Esophagus squamous epithelium (tissue), 5 donors: ENCODE measurements at regions not wholly inside any gene's neighbourhood (a gene's known extent, or its start where the extent isn't known, plus 50 kb on each side); places are given as distances from the start of the nearest gene placed in this dataset.

ENCODE experiments used
- DNase-seq: peaks from one replicate; lab custom pipeline; 2025; lab: John Stamatoyannopoulos, UW
- H3K27ac ChIP-seq, 4 donors: fragments of 200-600 bp; sonication (generic); one replicate each; pipeline ENCODE4 v1.5.1; 2016 to 2019; ENCODE audit warnings: mild to moderate bottlenecking in 1 of 4
- H3K27me3 ChIP-seq, 4 donors: fragments of 200-600 bp; sonication (generic); 1 replicate in 3 of 4; 2 replicates in 1 of 4; pipeline versions ENCODE4 v1.5.1 to v1.6.0; 2017 to 2021; ENCODE audit warnings: antibody characterized with exemption in 1 of 4
- H3K36me3 ChIP-seq, 3 donors: fragments of 200-600 bp; sonication (generic); one replicate each; pipeline ENCODE4 v1.5.1; 2016 to 2019
- H3K4me1 ChIP-seq, 3 donors: fragments of 200-600 bp; sonication (generic); one replicate each; pipeline ENCODE4 v1.5.1; 2017 to 2019
- H3K4me3 ChIP-seq, 4 donors: fragments of 200-600 bp; sonication (generic); 1 replicate in 3 of 4; 2 replicates in 1 of 4; pipeline ENCODE4 v1.5.1; 2016 to 2019; ENCODE audit warnings: mild to moderate bottlenecking in 2 of 4, moderate library complexity in 1 of 4
- H3K9me3 ChIP-seq, 3 donors: fragments of 200-600 bp; sonication (generic); one replicate each; pipeline ENCODE4 v1.5.1; 2016 to 2019
- CTCF ChIP-seq, 6 experiments: fragments of 450-650 bp in 4 of 6; fragments of 200-600 bp in 2 of 6; sonication (generic) in 2 of 6; IDR thresholded peaks; one replicate each; pipeline ENCODE4 v1.5.1; 2016 to 2019; ENCODE audit warnings: antibody characterized with exemption in 6 of 6, mild to moderate bottlenecking in 4 of 6, moderate library complexity in 4 of 6
- POLR2A ChIP-seq, 4 donors: fragments of 450-650 bp; IDR thresholded peaks; one replicate each; pipeline ENCODE4 v1.6.1; 2017; ENCODE audit warnings: antibody characterized with exemption in 4 of 4, mild to moderate bottlenecking in 4 of 4, moderate library complexity in 3 of 4
- WGBS, 2 donors: methylation state at CpG; one replicate each; pipeline ENCODE4 v1.1.5; 2018; 5-methylcytosine and 5-hydroxymethylcytosine counted together
- intact Hi-C: fragments of 100-400 bp; cut with DNase I; formaldehyde crosslinking; loops from one replicate; pipeline ENCODE4 v1.15.0; 2022
- donor health status: DM: yes; HTN: yes; CAD: no.

- no peak overlapping the region for H3K27ac ChIP-seq
- peaks cover 0 to 22% (median 0%) of the 10 kb centered on the region in 3 donors for H3K9me3 ChIP-seq
- TF ChIP-seq CTCF (IDR thresholded peaks at IDR 0.05) (no peak), POLR2A (IDR thresholded peaks at IDR 0.05) (no peak)
- WGBS, 2 donors = 47 to 75% methylated on average over 15 of the region's 15 CpGs
- DNase-seq = no peak
- no peaks in the 10 kb centered on the region for H3K4me1 ChIP-seq
- no peaks in the 10 kb centered on the region for H3K36me3 ChIP-seq
- H3K4me3 ChIP-seq = no peak overlapping the region
- H3K27me3 ChIP-seq = no peaks in the 10 kb centered on the region
- intact Hi-C loops = no loop called here
Observed at GRCh38 chrX:874061-874460, 243.5 kb downstream of the SHOX start.

GRCh38 chrX:873016-873415, 242.4 kb downstream of the SHOX start:
- WGBS, 2 donors = 86 to 91% methylated on average over 3 to 7 of the region's 7 CpGs
- Histone ChIP-seq H3K4me3 (no peak overlapping the region), H3K27me3 (peaks cover 0 to 4% (median 0%) of the 10 kb centered on the region in 4 donors), H3K4me1 (no peaks in the 10 kb centered on the region), H3K27ac (no peak overlapping the region), H3K9me3 (peaks cover 0 to 22% (median 0%) of the 10 kb centered on the region in 3 donors), H3K36me3 (no peaks in the 10 kb centered on the region)
- intact Hi-C loops = no loop called here
- DNase-seq = no peak
- TF ChIP-seq CTCF (IDR thresholded peaks at IDR 0.05) (no peak), POLR2A (IDR thresholded peaks at IDR 0.05) (no peak)

GRCh38 chrX:872090-872489, 241.5 kb downstream of the SHOX start:
- H3K9me3 ChIP-seq = peaks cover 0 to 18% (median 0%) of the 10 kb centered on the region in 3 donors
- WGBS, 2 donors = 88 to 89% methylated on average over 19 of the region's 19 CpGs
- no peak for DNase-seq
- intact Hi-C loops = no loop called here
- no peak for TF ChIP-seq POLR2A (IDR thresholded peaks at IDR 0.05)
- TF ChIP-seq CTCF (IDR thresholded peaks at IDR 0.05) = no peak
- no peaks in the 10 kb centered on the region for H3K36me3 ChIP-seq
- H3K27me3 ChIP-seq = peaks cover 0 to 4% (median 0%) of the 10 kb centered on the region in 4 donors
- no peak overlapping the region for H3K4me3 ChIP-seq
- no peaks in the 10 kb centered on the region for H3K4me1 ChIP-seq
- no peak overlapping the region for H3K27ac ChIP-seq

GRCh38 chrX:871626-872025, 241.0 kb downstream of the SHOX start:
- H3K4me1 ChIP-seq = no peaks in the 10 kb centered on the region
- H3K9me3 ChIP-seq = peaks cover 0 to 18% (median 0%) of the 10 kb centered on the region in 3 donors
- H3K36me3 ChIP-seq = no peaks in the 10 kb centered on the region
- TF ChIP-seq POLR2A (IDR thresholded peaks at IDR 0.05) (no peak), CTCF (IDR thresholded peaks at IDR 0.05) (no peak)
- 85 to 86% methylated on average over 10 of the region's 10 CpGs for whole genome bisulfite sequencing, 2 donors
- intact Hi-C loops = no loop called here
- no peak for DNase-seq
- peaks cover 0 to 4% (median 0%) of the 10 kb centered on the region in 4 donors for H3K27me3 ChIP-seq
- H3K4me3 ChIP-seq = no peak overlapping the region
- no peak overlapping the region for H3K27ac ChIP-seq

GRCh38 chrX:867966-868647, 237.5 kb downstream of the SHOX start:
- DNase-seq = no peak
- Histone ChIP-seq H3K36me3 (no peaks in the 10 kb centered on the region), H3K4me1 (no peaks in the 10 kb centered on the region), H3K9me3 (peaks cover 0 to 17% (median 0%) of the 10 kb centered on the region in 3 donors), H3K27me3 (peaks cover 0 to 4% (median 0%) of the 10 kb centered on the region in 4 donors), H3K4me3 (no peak overlapping the region), H3K27ac (no peak overlapping the region)
- TF ChIP-seq CTCF (IDR thresholded peaks at IDR 0.05) (no peak), POLR2A (IDR thresholded peaks at IDR 0.05) (no peak)
- 63% methylated on average over 11 to 18 of the region's 18 CpGs for WGBS, 2 donors
- intact Hi-C loops = no loop called here
